K562 (cell line): ENCODE measurements at regions not wholly inside any gene's neighbourhood (a gene's known extent, or its start where the extent isn't known, plus 50 kb on each side); places are given as distances from the start of the nearest gene placed in this dataset.

Experiments
- ZBTB43 ChIP-seq: sonication (generic); formaldehyde crosslinking; IDR thresholded peaks from 2 replicates; pipeline ENCODE4 v1.8.0; 2023; ENCODE audit warnings: mild to moderate bottlenecking, missing genetic modification reagents
- ZNF780A ChIP-seq: fragments of 250-450 bp; sonication (Bioruptor Pico); IDR thresholded peaks from 2 replicates; pipeline ENCODE4 v1.5.0; 2021; ENCODE audit warnings: mild to moderate bottlenecking
- TF ChIP-seq, protein P1 (sequence below): fragments of 450-650 bp; IDR thresholded peaks from 2 replicates; pipeline ENCODE4 v1.6.1; 2016; ENCODE audit warnings: mild to moderate bottlenecking, moderate library complexity

DNA sequence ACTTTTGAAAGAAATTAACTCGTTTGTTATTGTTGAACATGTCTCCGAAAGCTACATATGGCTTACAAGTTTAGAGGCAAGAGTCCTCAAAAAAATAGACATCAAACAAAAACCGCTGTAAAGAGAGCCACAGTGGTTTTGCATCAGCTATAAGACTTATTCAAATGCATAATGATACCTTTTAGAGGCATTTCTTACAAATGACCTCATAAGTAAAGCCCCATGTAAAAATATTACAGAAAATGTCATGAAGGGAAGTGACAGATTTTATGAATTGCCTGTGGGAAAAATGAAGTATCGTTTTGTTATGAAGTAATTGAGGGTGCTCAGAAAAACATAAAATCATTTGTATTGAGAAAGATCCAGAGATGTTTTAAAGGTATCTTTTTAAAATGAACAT is 598.0 kb downstream of the NXPH1 start (continued):
- TF ChIP-seq, protein P1, sequence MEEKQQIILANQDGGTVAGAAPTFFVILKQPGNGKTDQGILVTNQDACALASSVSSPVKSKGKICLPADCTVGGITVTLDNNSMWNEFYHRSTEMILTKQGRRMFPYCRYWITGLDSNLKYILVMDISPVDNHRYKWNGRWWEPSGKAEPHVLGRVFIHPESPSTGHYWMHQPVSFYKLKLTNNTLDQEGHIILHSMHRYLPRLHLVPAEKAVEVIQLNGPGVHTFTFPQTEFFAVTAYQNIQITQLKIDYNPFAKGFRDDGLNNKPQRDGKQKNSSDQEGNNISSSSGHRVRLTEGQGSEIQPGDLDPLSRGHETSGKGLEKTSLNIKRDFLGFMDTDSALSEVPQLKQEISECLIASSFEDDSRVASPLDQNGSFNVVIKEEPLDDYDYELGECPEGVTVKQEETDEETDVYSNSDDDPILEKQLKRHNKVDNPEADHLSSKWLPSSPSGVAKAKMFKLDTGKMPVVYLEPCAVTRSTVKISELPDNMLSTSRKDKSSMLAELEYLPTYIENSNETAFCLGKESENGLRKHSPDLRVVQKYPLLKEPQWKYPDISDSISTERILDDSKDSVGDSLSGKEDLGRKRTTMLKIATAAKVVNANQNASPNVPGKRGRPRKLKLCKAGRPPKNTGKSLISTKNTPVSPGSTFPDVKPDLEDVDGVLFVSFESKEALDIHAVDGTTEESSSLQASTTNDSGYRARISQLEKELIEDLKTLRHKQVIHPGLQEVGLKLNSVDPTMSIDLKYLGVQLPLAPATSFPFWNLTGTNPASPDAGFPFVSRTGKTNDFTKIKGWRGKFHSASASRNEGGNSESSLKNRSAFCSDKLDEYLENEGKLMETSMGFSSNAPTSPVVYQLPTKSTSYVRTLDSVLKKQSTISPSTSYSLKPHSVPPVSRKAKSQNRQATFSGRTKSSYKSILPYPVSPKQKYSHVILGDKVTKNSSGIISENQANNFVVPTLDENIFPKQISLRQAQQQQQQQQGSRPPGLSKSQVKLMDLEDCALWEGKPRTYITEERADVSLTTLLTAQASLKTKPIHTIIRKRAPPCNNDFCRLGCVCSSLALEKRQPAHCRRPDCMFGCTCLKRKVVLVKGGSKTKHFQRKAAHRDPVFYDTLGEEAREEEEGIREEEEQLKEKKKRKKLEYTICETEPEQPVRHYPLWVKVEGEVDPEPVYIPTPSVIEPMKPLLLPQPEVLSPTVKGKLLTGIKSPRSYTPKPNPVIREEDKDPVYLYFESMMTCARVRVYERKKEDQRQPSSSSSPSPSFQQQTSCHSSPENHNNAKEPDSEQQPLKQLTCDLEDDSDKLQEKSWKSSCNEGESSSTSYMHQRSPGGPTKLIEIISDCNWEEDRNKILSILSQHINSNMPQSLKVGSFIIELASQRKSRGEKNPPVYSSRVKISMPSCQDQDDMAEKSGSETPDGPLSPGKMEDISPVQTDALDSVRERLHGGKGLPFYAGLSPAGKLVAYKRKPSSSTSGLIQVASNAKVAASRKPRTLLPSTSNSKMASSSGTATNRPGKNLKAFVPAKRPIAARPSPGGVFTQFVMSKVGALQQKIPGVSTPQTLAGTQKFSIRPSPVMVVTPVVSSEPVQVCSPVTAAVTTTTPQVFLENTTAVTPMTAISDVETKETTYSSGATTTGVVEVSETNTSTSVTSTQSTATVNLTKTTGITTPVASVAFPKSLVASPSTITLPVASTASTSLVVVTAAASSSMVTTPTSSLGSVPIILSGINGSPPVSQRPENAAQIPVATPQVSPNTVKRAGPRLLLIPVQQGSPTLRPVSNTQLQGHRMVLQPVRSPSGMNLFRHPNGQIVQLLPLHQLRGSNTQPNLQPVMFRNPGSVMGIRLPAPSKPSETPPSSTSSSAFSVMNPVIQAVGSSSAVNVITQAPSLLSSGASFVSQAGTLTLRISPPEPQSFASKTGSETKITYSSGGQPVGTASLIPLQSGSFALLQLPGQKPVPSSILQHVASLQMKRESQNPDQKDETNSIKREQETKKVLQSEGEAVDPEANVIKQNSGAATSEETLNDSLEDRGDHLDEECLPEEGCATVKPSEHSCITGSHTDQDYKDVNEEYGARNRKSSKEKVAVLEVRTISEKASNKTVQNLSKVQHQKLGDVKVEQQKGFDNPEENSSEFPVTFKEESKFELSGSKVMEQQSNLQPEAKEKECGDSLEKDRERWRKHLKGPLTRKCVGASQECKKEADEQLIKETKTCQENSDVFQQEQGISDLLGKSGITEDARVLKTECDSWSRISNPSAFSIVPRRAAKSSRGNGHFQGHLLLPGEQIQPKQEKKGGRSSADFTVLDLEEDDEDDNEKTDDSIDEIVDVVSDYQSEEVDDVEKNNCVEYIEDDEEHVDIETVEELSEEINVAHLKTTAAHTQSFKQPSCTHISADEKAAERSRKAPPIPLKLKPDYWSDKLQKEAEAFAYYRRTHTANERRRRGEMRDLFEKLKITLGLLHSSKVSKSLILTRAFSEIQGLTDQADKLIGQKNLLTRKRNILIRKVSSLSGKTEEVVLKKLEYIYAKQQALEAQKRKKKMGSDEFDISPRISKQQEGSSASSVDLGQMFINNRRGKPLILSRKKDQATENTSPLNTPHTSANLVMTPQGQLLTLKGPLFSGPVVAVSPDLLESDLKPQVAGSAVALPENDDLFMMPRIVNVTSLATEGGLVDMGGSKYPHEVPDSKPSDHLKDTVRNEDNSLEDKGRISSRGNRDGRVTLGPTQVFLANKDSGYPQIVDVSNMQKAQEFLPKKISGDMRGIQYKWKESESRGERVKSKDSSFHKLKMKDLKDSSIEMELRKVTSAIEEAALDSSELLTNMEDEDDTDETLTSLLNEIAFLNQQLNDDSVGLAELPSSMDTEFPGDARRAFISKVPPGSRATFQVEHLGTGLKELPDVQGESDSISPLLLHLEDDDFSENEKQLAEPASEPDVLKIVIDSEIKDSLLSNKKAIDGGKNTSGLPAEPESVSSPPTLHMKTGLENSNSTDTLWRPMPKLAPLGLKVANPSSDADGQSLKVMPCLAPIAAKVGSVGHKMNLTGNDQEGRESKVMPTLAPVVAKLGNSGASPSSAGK, result no peak
- no peak for TF ChIP-seq ZNF780A (CRISPR knock-in tag)
- no peak for TF ChIP-seq ZBTB43
